ENCODE measurements at regions not wholly inside any gene's neighbourhood (a gene's known extent, or its start where the extent isn't known, plus 50 kb on each side); places are given as distances from the start of the nearest gene placed in this dataset.

DNA sequence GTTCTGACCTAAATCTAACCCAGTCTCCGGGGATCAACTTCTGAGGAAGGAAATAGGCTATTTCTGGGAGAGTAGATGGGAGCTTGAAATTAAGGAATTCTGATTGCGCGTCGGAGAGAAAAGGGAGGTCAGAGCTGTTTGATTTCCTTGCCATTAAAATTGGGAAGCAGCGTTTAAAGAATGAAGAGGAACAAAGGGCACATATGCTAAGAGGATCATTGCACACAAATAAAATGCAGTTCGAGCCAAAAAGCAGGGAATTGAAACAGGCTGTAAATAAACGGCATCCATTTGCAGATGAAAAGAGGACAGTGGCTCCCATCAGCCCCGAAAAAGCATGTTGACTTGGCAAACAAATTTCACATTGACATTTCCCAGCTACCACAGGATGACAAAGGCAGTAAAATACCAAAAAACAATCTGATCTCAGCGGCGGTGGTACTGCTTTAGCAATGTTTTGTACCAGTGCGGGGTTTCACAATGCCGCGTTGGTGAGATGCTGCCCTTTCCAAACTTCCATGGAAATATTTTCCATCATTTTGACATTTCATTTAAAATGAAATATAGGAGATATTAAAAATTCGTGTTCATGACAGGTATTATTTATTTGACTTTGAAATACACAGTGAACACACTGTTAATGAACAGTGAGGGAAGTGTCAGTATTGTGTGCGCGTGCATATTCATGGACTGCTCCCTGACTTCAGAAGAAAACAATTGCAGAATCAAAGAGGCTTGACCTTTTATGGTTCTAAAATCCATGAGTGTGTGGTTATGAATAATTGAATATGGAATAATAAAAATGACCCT lies 108.8 kb downstream of the SQOR start:
- peak overlapping the region; percentile 34 for H3K4me3 ChIP-seq
- intact Hi-C loops (cut with micrococcal nuclease), result no loop called here
- TF ChIP-seq, protein P1, sequence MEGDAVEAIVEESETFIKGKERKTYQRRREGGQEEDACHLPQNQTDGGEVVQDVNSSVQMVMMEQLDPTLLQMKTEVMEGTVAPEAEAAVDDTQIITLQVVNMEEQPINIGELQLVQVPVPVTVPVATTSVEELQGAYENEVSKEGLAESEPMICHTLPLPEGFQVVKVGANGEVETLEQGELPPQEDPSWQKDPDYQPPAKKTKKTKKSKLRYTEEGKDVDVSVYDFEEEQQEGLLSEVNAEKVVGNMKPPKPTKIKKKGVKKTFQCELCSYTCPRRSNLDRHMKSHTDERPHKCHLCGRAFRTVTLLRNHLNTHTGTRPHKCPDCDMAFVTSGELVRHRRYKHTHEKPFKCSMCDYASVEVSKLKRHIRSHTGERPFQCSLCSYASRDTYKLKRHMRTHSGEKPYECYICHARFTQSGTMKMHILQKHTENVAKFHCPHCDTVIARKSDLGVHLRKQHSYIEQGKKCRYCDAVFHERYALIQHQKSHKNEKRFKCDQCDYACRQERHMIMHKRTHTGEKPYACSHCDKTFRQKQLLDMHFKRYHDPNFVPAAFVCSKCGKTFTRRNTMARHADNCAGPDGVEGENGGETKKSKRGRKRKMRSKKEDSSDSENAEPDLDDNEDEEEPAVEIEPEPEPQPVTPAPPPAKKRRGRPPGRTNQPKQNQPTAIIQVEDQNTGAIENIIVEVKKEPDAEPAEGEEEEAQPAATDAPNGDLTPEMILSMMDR (IDR thresholded peaks at IDR 0.05; ENCODE audit: borderline replicate concordance), result no peak
- H3K36me3 ChIP-seq, result no peaks in the 10 kb centered on the region
- no peaks in the 10 kb centered on the region for H3K27me3 ChIP-seq (ENCODE audit: low read depth)
- peaks cover 12% of the 10 kb centered on the region for H3K4me1 ChIP-seq
- H3K27ac ChIP-seq (replicated peaks), result peak overlapping the region; percentile 46
- no peak for DNase-seq
- H3K9me3 ChIP-seq (replicated peaks), result no peaks in the 10 kb centered on the region

DNA sequence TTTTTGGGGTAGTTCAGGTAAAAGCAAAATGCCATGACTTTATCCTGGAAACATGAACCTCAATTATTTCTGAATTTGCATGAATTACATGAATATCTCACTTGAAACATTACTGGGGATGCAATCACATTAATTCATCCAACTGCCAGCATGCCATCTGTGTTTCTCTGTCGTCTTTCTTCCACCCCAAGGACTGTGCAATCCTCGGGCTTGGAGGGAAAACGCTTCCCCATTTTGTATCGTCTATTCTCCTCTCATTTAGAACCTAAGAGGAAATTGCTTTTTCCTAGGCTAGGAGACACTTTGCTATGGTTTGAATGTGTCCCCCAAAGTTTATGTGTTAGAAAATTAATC lies 109.4 kb downstream of the SQOR start:
- Histone ChIP-seq H3K4me3 (no peak overlapping the region), H3K27ac (replicated peaks) (peak overlapping the region; percentile 46), H3K27me3 (ENCODE audit: low read depth) (no peaks in the 10 kb centered on the region), H3K36me3 (no peaks in the 10 kb centered on the region), H3K9me3 (replicated peaks) (no peaks in the 10 kb centered on the region), H3K4me1 (peaks cover 12% of the 10 kb centered on the region)
- TF ChIP-seq, protein P1 (IDR thresholded peaks at IDR 0.05; ENCODE audit: borderline replicate concordance), result no peak
- intact Hi-C loops (cut with micrococcal nuclease), result no loop called here
- no peak for DNase-seq

DNA sequence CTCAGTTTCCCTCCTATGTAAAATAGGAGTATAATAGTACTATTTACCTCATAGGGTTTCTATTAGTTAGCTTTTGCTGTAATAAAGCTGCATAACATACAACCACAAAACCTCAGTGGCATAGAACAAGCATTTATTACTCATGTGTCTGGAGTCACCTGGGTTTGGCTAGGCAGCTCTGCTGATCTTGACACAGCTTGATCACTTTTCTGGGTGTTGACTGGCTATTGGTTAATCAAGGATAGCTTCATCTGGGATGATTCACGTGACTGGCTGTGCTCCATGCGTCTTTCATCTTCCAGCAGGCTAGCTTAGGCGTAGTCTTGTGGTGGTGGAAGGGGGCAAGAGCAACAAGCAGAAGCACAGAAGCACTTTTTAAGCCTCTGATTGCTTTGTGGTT lies 112.6 kb downstream of the SQOR start:
- intact Hi-C loops (cut with micrococcal nuclease), result no loop called here
- Histone ChIP-seq H3K9me3 (replicated peaks) (no peaks in the 10 kb centered on the region), H3K4me3 (no peak overlapping the region), H3K27ac (replicated peaks) (no peak overlapping the region), H3K36me3 (no peaks in the 10 kb centered on the region), H3K27me3 (ENCODE audit: low read depth) (no peaks in the 10 kb centered on the region), H3K4me1 (peaks cover 12% of the 10 kb centered on the region)
- no peak for DNase-seq
- TF ChIP-seq, protein P1 (IDR thresholded peaks at IDR 0.05; ENCODE audit: borderline replicate concordance), result no peak

DNA sequence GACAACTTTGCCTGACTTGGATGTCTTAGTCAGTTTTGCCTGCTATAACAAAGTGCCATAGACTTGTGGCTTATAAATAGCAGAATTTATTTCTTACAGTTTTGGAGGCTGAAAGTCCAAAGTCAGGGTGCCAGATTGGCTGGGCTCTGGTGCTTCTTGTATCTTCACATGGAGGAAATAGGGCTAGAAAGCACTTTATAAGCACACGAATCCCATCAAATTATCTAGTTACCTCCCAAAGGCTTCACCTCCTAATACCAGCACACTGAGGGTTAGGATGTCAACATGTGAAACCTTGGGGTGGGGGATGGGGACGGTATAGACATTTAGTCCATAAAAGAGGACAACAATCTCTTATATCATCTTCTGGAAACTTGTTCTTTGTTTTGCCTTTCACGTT lies 116.8 kb downstream of the SQOR start:
- H3K27me3 ChIP-seq (ENCODE audit: low read depth), result no peaks in the 10 kb centered on the region
- H3K36me3 ChIP-seq, result no peaks in the 10 kb centered on the region
- TF ChIP-seq, protein P1 (IDR thresholded peaks at IDR 0.05; ENCODE audit: borderline replicate concordance), result no peak
- no peak for DNase-seq
- intact Hi-C loops (cut with micrococcal nuclease), result no loop called here
- H3K4me3 ChIP-seq, result no peak overlapping the region
- H3K27ac ChIP-seq (replicated peaks), result no peak overlapping the region
- no peaks in the 10 kb centered on the region for H3K4me1 ChIP-seq
- peaks cover 6% of the 10 kb centered on the region for H3K9me3 ChIP-seq (replicated peaks)

DNA sequence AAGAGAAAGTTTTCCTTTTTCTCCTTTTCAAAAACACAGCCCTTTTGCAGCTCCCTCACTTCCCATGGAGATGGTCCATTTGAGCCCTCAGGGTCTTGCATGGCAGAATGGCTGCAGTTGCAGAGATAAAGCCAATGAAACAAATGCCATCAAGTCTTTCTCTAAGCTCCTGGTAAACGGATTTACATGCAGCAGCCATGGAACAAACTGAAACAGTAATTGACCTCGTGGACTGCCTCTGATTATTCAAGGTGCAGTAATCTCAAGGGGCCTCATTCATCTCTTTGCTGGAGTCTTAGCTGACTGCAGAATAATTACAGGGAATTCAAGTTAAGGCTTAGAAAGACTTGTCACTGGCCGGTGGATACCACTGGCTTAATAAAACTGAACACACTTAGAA lies 125.1 kb downstream of the SQOR start:
- Histone ChIP-seq H3K36me3 (no peaks in the 10 kb centered on the region), H3K27ac (replicated peaks) (no peak overlapping the region), H3K4me1 (no peaks in the 10 kb centered on the region), H3K27me3 (ENCODE audit: low read depth) (peaks cover 5% of the 10 kb centered on the region), H3K4me3 (no peak overlapping the region), H3K9me3 (replicated peaks) (no peaks in the 10 kb centered on the region)
- DNase-seq, result no peak
- intact Hi-C loops (cut with micrococcal nuclease), result no loop called here
- TF ChIP-seq, protein P1 (IDR thresholded peaks at IDR 0.05; ENCODE audit: borderline replicate concordance), result no peak
